Hepatocyte (in vitro differentiated cells): ENCODE measurements at regions not wholly inside any gene's neighbourhood (a gene's known extent, or its start where the extent isn't known, plus 50 kb on each side); places are given as distances from the start of the nearest gene placed in this dataset.

Source experiments
- CTCF ChIP-seq: fragments of 200-600 bp; sonication (generic); IDR thresholded peaks from 2 replicates; pipeline ENCODE4 v1.5.1; 2016; ENCODE audit warnings: antibody characterized with exemption, mild to moderate bottlenecking; ENCODE audit not compliant: poor library complexity
- EZH2 ChIP-seq: fragments of 200-600 bp; sonication (generic); IDR thresholded peaks from 2 replicates; pipeline ENCODE4 v1.6.1; 2016; ENCODE audit warnings: antibody characterized with exemption, mild to moderate bottlenecking, borderline replicate concordance

- TF ChIP-seq CTCF (no peak), EZH2 (no peak)
Measured at GRCh38 chr5:38743562-38743961, 102.2 kb upstream of the OSMR start.
